ENCODE measurements at regions not wholly inside any gene's neighbourhood (a gene's known extent, or its start where the extent isn't known, plus 50 kb on each side); places are given as distances from the start of the nearest gene placed in this dataset.
"Not testable (repeated sequence)": the region's sequence is repeated elsewhere in the genome, so short reads cannot be mapped to it uniquely, and the experiment has no call there.

DNA sequence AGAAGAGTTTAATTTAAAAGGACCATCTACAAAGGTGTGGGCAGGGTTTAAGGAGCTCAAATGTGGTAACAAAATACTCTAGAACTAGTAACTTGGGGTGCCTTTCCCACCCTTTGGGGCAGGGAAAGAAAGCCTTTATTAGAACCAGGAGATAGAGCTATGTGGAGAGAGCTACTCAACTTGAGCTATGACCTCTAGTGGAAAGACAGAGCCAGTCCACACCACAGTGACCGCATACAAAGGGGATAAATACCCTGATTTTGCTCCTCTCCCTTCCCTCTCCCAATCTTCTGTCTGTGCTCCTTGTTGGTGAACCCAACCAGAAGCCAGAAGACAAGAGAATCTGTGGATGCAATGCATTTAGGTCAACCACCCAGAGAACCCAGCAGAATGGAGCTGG lies 54.4 kb upstream of the JAK1 start:
- no peak for DNase-seq

DNA sequence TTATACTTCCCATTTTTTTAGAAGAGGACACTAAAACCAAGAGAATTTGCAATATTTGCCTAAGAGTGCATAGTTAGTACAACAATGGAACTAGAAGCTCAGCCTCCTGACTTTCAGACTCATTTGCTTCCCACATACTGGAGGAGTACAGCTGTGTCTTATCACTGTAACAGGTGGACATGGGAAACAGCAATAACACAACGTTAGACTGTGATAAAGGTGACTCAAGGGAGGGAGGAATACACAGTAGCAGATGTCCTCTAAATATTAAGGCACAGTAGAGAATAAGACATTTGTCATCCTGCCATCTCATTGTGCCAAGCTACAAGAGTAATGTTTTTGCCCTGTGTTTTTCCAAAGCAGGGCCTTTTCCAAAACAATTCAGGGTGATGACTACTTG lies 55.4 kb upstream of the JAK1 start:
- DNase-seq = no peak

DNA sequence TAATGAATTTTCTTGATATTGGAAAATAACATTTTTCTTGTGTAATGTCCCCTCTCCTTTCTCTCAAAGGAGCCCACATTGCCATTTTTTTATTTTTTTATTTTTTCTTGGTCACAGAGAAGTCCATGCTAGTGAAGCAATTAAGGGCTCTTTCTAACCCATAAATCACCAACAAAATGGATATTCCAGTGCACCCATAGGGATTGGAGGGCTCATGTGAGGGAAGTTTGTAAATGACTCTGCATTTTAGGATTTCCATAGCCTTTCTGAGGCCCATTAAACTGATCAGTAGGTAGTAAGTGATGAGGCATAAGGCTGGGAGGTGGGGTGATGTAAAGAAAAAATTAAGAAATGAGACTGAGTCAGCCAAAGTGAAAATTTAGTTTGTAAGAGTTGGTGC lies 55.9 kb upstream of the JAK1 start:
- DNase-seq = no peak

DNA sequence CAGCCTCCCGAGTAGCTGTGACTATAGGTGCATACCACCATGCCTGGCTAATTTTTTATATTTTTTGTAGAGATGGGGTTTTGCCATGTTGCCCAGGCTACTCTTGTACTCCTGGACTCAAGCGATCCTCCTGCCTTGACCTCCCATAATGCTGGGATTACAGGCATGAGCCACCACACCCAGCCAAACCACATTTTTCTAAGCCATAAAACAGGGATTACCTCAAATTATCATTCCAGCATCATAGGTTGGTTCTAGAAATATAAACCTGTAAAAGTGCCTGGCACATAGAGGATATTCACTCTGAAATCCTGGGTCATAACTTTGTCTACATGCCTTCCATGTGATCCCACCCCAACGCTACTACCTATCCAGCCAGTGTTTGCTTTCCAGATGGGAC lies 59.4 kb upstream of the JAK1 start:
- DNase-seq = no peak

DNA sequence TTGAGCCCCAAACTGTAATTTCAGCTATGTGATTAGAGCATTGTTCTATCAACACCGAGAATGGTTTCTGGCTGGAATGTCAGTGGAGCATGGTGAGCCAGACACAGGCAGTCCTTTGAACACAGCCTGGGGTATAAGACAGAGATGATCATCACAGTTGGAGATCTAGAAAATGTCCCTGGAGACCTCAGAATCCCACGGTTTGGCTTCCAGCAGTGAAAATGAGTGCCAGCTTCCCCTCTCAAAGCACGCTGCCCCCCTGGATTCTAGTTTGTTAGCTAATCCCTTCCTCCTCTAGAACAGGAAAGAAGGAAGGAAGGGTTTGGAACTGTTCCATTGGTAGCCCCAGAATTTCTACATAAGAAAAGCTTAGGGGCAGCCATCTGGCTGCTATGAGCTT lies 59.9 kb upstream of the JAK1 start:
- DNase-seq = no peak

DNA sequence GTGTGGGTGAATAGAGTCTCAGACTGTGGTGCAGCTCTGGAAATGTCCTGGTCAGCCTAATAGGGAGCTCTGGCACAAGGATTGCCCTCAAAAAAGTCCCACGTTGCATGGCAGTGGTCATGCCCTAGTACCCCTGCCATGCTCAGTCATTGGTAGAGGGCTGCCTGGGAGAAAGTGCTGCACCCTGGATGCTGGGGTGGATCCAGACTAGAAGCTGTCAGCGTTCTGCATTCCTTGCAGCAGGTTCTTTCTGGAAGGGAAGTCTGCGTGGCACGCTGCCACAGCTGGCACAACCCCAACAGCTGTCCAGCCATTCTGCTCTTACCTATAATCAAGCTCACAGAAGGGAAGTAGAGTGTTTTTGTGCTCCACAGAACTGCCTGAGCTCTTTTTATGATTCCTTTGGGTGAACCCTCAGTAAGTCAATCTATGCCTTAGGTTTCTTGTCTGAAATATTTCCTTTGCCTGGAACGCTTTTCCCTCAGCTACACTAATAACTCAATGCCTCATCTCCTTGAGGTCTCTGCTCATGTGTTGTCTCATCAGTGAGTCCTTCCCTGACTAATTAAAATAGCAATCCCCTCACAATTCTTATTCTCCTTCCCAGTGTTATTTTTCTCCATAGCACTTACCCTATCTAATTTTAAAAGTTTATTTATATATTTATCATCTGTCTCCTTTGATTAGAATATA lies 61.5 kb upstream of the JAK1 start:
- no peak for DNase-seq

DNA sequence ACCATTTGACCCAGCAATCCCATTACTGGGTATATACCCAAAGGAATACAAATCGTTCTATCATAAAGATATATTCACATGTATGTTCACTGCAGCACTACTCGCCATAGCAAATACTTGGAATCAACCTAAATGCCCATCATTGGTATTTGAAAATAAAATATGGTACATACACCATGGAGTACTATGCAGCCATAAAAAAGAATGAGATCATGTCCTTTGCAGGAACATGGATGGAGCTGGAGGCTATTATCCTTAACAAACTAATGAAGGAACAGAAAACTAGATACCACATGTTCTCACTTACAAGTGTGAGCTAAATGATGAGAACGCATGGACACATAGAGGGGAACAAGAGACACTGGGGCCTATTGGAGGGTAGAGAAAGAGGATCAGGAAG lies 63.1 kb upstream of the JAK1 start:
- DNase-seq = not testable (repeated sequence)

DNA sequence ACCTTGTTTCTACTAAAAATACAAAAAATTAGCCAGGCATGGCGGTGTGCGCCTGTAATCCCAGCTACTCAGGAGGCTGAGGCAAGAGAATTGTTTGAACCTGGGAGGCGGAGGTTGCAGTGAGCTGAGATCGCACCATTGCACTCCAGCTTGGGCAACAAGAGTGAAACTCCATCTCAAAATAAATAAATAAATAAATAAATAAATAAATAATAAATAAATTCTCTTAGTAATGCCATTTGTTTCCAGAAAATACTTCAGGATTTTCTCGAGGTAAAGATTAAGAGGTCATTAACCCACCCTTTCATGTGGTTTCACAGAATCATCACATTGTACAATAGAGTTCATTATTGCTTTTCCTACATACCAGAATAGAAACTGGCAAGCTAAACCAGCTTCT lies 68.5 kb upstream of the JAK1 start:
- not testable (repeated sequence) for DNase-seq

DNA sequence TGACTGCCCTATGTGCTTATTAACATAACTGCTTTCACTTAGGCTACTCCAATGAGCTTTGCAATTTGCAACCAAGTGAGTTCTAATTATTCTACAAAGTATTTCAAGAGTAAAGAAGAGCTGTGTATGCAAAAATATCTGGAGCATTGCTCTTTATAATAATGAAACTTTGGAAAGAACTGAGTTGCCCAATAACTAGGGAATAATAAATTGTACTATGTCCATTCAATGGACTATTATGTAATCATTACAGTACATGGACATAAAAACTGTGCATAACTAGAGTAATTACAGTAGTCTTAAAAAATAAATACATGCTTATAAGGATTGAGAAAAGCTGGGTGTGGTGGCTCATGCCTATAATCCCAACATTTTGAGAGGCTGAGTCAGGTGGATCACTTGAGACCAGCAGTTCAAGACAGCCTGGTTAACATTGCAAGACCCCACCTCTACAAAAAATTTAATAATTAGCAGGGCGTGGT lies 70.3 kb upstream of the JAK1 start:
- no peak for DNase-seq

DNA sequence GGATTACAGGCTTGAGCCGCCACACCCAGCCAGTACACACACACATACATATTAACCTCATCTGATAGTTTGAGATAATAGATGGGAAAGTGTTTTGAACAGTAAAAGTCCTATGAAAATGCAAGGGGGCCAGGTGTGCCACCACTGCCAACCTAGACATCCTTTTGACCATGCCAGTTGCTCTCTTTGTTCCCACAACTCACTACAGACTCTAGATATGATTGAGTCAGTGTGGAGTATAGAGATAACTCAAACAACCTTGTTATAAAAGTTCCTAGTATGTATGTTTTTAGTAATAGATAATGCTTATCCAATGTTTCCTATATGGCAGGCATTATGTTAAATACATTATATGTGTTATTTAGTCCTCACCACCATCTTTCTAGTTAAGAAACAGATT lies 72.7 kb upstream of the JAK1 start:
- no peak for DNase-seq

DNA sequence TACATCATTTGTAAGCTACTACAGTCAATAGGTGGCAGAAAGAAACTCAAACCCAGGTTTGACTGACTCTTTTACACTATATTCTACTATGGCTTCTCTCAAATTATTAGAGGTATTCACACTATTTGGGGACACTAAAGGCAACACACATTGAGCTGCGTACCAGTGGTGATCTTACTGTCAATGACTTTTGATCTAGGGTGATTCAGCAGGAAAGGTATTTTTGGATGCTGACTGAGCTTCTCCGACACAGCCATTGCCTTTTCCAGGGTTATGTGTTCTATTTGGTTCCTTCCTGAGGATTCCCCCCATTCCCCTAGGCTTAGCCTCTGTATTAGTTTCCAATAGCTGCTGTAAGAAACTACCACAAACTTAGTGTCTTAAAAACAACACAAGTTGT lies 73.2 kb upstream of the JAK1 start:
- no peak for DNase-seq

DNA sequence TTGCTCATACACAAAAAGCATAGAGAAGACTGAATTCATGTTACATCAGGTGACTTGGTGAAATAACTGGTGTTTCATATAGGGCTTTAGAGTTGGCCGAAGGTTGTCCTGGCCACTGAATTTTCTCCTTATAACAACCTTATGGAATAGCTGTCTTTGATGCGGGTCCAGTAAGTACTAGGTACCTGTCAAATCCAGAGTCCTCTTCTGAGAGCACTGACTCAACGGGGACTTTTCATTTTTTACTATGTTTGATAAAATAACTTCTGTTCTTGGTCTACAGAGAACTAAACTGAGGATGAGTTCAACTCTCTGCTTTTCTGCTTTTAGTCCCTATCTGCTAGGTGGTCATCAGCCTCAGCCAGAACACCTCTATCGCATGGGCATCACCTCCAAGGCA lies 76.1 kb upstream of the JAK1 start:
- DNase-seq = no peak

DNA sequence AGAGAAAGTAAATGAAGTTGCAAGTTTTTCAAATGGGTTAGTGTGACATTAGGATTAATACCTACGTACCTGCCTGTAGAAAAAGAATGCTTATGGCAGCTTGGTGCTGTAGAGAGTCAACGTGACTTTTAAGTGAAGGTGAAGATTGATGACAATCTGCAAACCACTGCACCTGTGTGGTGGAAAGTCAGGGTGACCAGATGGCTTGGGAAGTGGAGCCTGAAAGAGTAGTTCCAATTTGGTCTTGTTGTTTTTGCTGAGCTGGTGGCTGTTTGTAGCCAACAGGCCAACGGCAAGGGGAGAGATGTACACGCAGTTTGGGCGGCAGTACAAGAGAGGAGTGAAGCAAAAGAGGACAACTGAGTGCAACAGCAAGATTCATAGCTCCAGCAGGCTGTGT lies 78.1 kb upstream of the JAK1 start:
- DNase-seq = no peak

DNA sequence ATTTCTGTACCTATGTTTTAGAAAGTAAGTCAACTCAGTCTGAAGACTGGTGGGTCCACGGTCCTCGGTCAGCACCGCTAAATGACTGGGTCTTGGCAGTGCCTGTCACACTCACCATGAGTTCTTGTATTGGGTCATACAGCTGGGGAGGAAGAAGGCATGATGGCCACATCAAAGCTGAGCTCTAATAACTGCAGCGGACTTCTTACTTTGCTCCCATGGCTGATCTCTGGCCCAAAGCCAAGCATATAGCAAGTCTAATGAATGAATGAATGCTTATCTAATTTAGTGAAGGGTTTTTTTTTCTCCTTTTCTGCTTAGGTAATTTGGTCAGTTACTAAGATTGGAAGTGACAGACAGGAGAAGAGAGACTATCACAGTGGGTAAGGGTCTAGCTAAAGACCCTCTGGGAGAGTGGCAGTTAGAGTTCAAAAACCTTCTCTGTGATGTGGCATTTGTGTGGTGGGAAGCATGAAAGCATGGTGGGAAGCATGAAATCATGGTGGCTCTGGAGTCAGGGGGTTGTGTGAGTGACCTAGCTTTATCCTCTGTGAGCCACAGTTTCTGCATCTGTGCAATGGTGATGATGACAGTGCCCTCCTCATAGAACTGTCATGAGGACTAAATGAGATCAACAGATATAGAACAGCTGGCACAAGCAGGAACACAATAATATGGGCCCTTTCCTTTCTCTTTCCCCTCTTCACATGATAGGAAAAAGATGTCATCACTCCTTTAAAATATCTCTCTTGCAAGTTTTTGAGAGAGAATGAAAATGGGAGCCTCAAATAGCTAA lies 78.9 kb upstream of the JAK1 start:
- DNase-seq = no peak

DNA sequence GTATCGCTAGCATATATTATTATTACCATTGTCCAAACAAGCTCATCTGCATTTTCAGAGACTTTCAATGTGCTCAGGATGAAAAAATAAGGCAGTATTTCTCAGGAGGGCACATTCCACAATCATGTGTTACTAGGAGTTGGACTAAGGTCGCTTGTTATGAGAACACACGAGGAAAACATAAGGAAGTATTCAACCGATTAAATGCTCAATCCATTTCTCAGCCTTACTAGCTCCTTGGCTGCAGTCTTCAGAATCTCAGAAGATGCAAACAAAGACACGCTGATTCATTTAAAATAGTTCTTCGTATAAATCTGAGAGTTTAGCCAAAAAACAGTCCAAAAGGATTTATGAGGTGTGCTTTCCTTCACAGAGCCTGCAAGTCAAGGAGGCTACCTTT lies 82.0 kb upstream of the JAK1 start:
- DNase-seq = no peak

DNA sequence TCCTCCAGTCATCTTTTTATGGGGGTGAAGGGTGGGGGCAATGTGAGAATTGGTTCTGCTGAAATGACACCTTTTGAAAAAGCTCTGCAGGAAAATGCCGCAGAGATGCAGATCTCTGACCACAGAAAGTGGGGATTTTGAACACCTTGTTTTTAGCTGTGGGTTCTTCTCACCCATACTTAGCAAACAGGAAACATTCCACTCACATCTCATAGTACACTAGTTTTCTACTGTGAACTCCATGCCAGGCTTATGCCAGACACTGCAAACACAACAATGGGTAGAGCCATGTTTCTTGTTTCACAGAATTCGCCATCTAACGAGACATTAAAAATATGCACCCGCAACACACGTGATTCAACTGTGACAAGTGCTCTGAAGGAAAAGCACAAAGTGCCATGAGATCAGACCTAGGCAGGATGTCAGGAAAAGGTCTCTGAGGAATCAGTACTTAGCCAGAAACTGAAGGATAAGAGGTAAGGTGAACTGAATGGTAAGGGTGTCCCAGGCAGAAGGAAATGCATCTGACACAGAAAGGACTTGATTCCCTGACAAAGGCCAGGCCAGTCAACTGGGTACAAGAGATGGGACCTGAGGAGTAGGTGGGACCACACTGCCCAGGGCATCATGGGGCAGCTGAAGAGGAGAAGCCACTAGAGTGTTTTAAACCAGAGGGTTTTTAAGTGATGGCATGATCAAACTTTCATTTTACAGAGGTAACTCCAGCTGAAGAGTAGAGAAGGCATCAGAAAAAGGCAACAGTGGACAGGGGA lies 83.8 kb upstream of the JAK1 start:
- no peak for DNase-seq

DNA sequence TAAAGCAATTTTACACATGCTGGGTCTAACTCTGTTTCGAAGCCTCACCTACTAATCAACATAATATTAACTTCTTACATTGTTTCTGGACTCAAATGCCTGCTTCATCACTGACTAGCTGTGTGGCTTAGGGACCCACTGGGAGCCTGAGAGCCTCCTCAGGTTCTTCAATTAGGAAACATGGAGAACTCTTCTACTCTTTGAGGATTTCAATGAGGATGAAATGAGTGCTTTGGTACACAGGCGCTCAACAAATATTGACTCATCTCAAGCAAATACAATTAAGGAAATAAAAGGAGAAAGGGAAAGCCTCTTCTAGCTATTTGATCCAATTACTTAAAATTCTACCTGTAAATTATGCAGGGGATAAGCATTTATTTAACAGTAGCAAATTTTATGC lies 84.4 kb upstream of the JAK1 start:
- DNase-seq = peak; percentile 42

DNA sequence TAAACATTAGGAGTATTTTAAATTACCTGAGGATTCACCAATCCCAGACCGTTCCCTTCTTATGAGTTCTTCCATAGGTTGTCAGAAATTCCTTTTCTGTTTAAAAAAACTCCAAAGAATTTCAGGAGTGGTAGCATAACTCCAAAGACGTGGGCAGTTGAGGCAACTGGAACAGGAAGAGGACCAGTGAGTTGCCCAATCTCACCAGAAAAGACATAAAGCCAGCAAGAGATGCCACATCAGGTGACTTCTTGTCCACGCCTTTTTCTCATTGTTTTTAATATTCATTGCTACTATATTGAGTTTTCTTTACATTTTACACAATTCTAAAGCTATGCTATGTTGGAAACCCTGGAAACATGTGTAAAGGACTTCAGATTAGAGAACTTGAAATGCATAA lies 88.1 kb upstream of the JAK1 start:
- DNase-seq = no peak

DNA sequence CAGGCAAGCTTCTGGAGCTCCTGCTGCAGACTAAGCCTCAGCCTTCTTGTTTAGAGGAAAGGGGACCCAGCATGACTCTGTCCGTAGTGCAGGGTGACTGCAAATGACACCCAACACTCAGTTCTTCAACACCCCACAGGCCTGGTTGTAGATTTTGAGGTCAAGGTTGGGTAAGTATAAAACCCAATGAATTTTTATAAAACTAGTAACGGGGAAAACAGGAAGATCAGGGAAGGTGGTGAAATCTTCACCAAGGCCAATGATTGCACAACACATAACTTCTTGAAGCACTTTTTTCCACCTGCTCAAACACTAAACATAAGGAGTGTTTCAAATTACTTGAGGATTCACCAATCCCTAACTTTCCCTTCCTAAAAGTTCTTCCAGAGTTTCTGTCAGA lies 89.4 kb upstream of the JAK1 start:
- no peak for DNase-seq

DNA sequence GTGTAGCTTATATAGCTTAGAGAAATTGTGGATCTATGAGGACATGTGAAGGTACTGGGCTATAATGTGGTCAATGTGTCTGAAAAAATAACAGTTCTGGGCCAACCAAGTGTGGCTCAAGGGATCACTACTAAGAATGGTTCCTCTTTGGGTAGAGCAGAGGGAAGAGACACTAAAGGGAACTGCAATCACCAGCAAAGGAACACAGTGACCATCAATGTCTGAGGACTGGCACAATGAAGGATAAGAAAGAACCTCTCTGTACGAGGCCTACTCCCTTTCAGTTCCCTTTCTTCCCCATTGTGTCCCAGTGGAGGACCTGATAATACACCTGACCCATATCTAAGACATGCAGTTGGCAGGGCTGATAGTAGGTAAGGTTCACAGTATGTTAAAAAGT lies 89.9 kb upstream of the JAK1 start:
- no peak for DNase-seq

DNA sequence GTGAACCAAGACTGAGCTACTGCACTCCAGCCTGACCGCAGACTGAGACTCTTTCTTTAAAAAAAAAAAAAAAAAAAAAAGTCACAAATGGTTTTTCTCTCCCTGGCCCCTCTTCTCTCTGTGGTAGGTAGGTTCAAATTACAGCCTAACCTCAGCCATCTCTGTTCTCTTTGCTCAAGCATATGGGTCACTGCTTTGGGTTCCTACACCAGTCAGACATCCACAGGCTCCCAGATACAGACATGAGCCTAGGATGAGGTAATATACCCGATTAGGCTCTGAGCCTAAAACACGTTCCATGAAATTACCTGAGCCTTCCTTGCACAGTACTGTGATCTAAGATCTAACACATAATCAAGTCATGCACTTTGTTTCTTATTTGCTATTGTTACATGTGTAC lies 90.5 kb upstream of the JAK1 start:
- no peak for DNase-seq

DNA sequence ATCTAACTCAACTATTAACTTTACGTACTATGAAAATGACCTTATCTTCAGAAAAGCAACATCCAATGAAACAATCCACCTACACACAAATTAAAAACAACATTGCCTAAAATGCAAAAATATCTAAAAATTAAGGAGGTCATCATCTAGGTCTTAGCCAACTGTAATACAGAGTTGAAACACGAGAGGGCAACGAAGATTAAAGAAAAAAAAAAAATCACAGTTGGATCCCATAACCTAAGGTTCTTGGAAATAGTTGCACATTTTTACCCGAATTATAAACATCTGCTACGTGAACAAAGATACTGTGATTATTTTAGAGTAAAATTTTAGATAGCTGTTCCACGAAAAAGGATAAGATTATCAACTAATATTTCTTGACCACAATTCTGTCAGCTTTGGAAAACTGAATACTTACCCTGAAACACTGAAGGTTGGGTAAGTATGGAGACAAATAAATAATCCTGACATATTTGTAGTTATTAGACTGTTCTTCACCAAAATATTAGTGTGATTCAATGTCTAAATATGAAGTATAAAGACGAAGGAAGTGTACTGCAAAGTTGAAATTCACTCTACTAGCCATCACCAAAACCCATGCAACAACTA lies 88.0 kb upstream of the AK4 start:
- no peak for DNase-seq

DNA sequence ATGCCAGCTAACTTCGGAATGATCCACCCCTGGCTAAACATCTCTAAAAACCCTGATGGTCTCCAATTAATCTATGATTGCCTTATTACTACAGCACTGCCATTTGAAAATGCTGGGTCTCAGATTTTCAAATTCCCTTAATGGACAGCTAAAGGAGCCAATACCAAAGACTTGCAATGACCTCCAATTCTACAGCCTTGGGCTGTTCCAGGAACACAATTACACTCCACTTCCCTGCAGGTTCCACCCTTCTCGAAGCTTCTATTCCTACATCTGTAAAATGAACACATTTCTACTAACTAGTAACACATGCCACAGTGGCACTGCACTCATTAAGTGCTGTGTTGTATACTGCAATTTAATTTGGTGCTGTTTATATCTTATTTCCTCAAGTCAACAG lies 85.7 kb upstream of the AK4 start:
- no peak for DNase-seq

DNA sequence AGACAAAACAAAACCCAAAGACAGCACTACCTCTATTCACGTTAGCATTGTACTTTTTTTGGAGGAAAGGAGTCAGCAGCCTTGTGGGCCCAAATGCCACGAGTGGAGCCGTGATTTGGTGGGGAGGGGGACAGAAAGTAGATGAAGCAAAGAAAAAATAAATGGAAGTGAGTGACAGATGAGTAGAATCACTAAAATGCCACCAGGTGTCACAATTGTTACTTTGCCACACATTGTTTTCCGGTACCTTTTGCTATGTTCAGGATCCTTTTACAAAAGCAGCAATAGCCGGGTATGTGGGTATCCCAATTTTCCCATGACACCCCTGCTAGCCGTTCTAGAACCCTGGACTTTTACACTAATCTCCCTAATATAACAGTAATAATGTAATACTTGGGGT lies 85.0 kb upstream of the AK4 start:
- no peak for DNase-seq

Measured in NCI-H1092 treated with DMSO at 0.1 percent for 48 hours (cell line).